ENCODE measurements at regions not wholly inside any gene's neighbourhood (a gene's known extent, or its start where the extent isn't known, plus 50 kb on each side); places are given as distances from the start of the nearest gene placed in this dataset.

- no peaks in the 10 kb centered on the region for H3K79me2 ChIP-seq (ENCODE audit: control insufficient read depth, low read length)
- H3K27ac ChIP-seq (ENCODE audit: low read depth, low read length): no peak overlapping the region
- H3K9me3 ChIP-seq (ENCODE audit: control insufficient read depth, insufficient read depth, low read length): no peaks in the 10 kb centered on the region
Measured at GRCh38 chr16:54998834-54999233, 68.2 kb downstream of the IRX5 start.

DNA sequence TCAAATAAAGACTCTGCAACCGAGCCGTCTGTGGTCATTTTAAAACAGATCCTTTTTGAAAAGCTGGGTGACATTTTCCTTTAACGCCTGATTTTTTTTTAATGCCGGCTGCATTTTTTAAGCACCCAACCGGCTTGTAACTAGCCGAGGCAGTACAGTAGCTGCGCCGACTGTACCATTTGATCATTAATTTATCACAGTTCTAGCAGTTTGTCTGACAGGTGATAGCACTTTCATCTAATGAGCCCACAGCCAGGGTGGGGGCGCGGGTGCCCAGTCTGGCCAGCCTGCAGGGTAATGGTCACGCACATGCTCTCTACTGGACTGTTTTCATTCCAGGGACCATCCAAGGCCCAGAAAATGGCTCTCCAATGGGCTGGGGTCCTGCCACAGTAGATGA lies 68.8 kb downstream of the IRX5 start:
- Histone ChIP-seq H3K9me2 (replicated peaks; ENCODE audit: control insufficient read depth, low read length) (no peaks in the 10 kb centered on the region), H3K4me2 (ENCODE audit: low read length) (no peak overlapping the region), H3K36me3 (ENCODE audit: control insufficient read depth, low read length) (no peaks in the 10 kb centered on the region), H3F3A (ENCODE audit: control insufficient read depth, insufficient read depth) (no peaks in the 10 kb centered on the region), H3K27ac (ENCODE audit: low read depth, low read length) (no peak overlapping the region), H3K27me3 (ENCODE audit: control insufficient read depth, low read length) (no peaks in the 10 kb centered on the region), H3K4me1 (ENCODE audit: control insufficient read depth, low read length) (no peaks in the 10 kb centered on the region), H3K9me3 (ENCODE audit: control insufficient read depth, insufficient read depth, low read length) (no peaks in the 10 kb centered on the region), H3K4me3 (ENCODE audit: low read length) (no peak overlapping the region), H3K79me2 (ENCODE audit: control insufficient read depth, low read length) (no peaks in the 10 kb centered on the region), H4K20me1 (ENCODE audit: control insufficient read depth, insufficient read depth, low read depth, low read length) (no peaks in the 10 kb centered on the region)
- TF ChIP-seq EZH2phosphoT487 (IDR thresholded peaks at IDR 0.05; ENCODE audit: borderline replicate concordance, low read length): no peak
- TF ChIP-seq CTCF (IDR thresholded peaks at IDR 0.05; ENCODE audit: low read depth, low read length, poor library complexity, severe bottlenecking): no peak

More at GRCh38 chr16:54998834-54999233, 68.2 kb downstream of the IRX5 start:
- H3K4me2 ChIP-seq (ENCODE audit: low read length): no peak overlapping the region
- no peaks in the 10 kb centered on the region for H4K20me1 ChIP-seq (ENCODE audit: control insufficient read depth, insufficient read depth, low read depth, low read length)
- H3K4me3 ChIP-seq (ENCODE audit: low read length): no peak overlapping the region
- no peaks in the 10 kb centered on the region for H3K27me3 ChIP-seq (ENCODE audit: control insufficient read depth, low read length)
- no peaks in the 10 kb centered on the region for H3K36me3 ChIP-seq (ENCODE audit: control insufficient read depth, low read length)
- H3K4me1 ChIP-seq (ENCODE audit: control insufficient read depth, low read length): no peaks in the 10 kb centered on the region
- no peak for TF ChIP-seq EZH2phosphoT487 (IDR thresholded peaks at IDR 0.05; ENCODE audit: borderline replicate concordance, low read length)
- no peak for TF ChIP-seq CTCF (IDR thresholded peaks at IDR 0.05; ENCODE audit: low read depth, low read length, poor library complexity, severe bottlenecking)
- no peaks in the 10 kb centered on the region for H3K9me2 ChIP-seq (replicated peaks; ENCODE audit: control insufficient read depth, low read length)
- H3F3A ChIP-seq (ENCODE audit: control insufficient read depth, insufficient read depth): no peaks in the 10 kb centered on the region

DNA sequence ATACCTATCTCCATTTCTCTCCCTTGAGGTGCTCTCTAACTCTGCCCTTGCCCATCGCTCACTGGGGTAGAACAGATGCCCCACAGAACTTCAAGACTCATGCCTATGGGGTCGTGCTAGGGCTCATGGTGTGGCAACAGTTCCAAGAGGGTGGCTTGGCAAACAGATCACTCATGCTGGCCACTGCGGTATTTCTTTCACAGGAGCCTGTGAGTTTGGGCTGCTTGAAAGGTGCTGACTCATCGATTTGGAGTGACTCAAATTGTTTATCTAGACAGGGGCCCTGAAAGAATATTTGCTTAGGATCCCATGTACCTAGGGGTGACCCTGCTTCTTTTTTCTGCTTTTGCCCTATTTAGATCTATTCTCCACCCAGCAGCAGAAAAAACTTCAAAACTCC lies 69.9 kb downstream of the IRX5 start:
- no peak overlapping the region for H3K4me2 ChIP-seq (ENCODE audit: low read length)
- no peaks in the 10 kb centered on the region for H3K4me1 ChIP-seq (ENCODE audit: control insufficient read depth, low read length)

More for the DNA sequence above, 69.9 kb downstream of the IRX5 start:
- no peaks in the 10 kb centered on the region for H3K36me3 ChIP-seq (ENCODE audit: control insufficient read depth, low read length)
- H3K79me2 ChIP-seq (ENCODE audit: control insufficient read depth, low read length): no peaks in the 10 kb centered on the region
- no peaks in the 10 kb centered on the region for H3K9me2 ChIP-seq (replicated peaks; ENCODE audit: control insufficient read depth, low read length)
- H3F3A ChIP-seq (ENCODE audit: control insufficient read depth, insufficient read depth): no peaks in the 10 kb centered on the region
- H3K9me3 ChIP-seq (ENCODE audit: control insufficient read depth, insufficient read depth, low read length): no peaks in the 10 kb centered on the region
- no peak for TF ChIP-seq CTCF (IDR thresholded peaks at IDR 0.05; ENCODE audit: low read depth, low read length, poor library complexity, severe bottlenecking)
- no peak for TF ChIP-seq EZH2phosphoT487 (IDR thresholded peaks at IDR 0.05; ENCODE audit: borderline replicate concordance, low read length)
- H3K4me3 ChIP-seq (ENCODE audit: low read length): no peak overlapping the region
- H3K27me3 ChIP-seq (ENCODE audit: control insufficient read depth, low read length): no peaks in the 10 kb centered on the region
- H4K20me1 ChIP-seq (ENCODE audit: control insufficient read depth, insufficient read depth, low read depth, low read length): no peaks in the 10 kb centered on the region
- no peak overlapping the region for H3K27ac ChIP-seq (ENCODE audit: low read depth, low read length)

All from DOHH2 (cell line).